ENCODE measurements at regions not wholly inside any gene's neighbourhood (a gene's known extent, or its start where the extent isn't known, plus 50 kb on each side); places are given as distances from the start of the nearest gene placed in this dataset.

DNA sequence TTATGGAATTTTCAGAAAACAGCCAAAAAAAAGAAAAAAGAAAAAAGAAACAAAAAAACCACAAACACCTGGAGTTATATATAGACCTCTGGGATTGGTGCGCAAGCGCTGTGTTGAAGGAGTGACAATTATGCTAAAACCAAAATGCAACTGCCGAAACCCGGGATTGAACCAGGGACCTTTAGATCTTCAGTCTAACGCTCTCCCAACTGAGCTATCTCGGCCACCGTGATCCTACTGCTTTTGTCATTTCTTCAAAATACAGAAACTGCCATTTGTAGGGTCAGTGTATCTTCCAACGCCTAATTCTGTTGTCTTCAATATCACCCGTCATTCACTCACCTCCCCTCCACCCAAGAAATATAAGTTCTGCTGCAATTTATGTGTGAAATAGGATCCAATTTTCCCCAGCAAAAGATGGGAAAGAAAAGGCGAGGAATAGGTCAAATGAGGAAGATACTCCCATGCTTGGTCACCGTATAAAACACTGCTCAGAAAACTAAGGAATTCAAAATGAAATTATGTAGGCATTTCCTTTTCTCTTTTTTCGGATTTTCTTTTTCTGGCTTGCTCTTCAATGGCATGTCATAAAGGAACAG lies 116.0 kb downstream of the TRIM27 start:
- TF ChIP-seq, protein P1, sequence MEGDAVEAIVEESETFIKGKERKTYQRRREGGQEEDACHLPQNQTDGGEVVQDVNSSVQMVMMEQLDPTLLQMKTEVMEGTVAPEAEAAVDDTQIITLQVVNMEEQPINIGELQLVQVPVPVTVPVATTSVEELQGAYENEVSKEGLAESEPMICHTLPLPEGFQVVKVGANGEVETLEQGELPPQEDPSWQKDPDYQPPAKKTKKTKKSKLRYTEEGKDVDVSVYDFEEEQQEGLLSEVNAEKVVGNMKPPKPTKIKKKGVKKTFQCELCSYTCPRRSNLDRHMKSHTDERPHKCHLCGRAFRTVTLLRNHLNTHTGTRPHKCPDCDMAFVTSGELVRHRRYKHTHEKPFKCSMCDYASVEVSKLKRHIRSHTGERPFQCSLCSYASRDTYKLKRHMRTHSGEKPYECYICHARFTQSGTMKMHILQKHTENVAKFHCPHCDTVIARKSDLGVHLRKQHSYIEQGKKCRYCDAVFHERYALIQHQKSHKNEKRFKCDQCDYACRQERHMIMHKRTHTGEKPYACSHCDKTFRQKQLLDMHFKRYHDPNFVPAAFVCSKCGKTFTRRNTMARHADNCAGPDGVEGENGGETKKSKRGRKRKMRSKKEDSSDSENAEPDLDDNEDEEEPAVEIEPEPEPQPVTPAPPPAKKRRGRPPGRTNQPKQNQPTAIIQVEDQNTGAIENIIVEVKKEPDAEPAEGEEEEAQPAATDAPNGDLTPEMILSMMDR (conservative IDR thresholded peaks at IDR 0.05; ENCODE audit: low read depth, low read length), result no peak
- no peak for TF ChIP-seq EZH2 (IDR thresholded peaks at IDR 0.05; ENCODE audit: borderline replicate concordance, low read depth, low read length, poor library complexity, severe bottlenecking)
